A673 (cell line): ENCODE measurements at regions not wholly inside any gene's neighbourhood (a gene's known extent, or its start where the extent isn't known, plus 50 kb on each side); places are given as distances from the start of the nearest gene placed in this dataset.

Experiments used
- EZH2 ChIP-seq: fragments of 200-600 bp; sonication (generic); IDR thresholded peaks from 2 replicates; pipeline ENCODE4 v1.6.1; 2017; ENCODE audit warnings: borderline replicate concordance, low read depth, mild to moderate bottlenecking, mixed read lengths, antibody characterized with exemption, low read length; ENCODE audit not compliant: poor library complexity, severe bottlenecking
- TF ChIP-seq, protein P1 (sequence below): fragments of 300-800, 200-600 bp; sonication (generic); conservative IDR thresholded peaks from 2 replicates; pipeline ENCODE4 v1.5.1; 2017; ENCODE audit warnings: low read depth, mild to moderate bottlenecking, antibody characterized with exemption, low read length, moderate library complexity, mixed read lengths

DNA sequence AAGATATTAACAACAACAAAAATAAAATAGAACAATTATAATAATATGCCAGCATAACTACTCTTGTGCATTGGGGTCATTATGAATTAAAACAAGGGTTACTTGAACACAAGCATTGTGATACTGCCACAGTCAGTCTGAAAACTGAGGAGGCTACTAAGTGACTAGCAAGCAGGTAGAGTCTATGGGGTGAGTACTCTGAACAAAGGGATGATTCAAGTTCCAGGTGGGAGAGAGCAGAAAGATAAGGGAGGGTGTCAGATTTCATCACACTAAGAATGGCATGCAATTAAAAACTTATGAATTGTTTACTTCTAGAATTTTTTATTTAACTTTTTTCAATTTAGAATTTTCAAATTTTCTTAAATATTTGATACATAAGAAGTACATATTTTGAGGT is 754.4 kb upstream of the GOLIM4 start:
- TF ChIP-seq EZH2 = no peak
- TF ChIP-seq, protein P1, sequence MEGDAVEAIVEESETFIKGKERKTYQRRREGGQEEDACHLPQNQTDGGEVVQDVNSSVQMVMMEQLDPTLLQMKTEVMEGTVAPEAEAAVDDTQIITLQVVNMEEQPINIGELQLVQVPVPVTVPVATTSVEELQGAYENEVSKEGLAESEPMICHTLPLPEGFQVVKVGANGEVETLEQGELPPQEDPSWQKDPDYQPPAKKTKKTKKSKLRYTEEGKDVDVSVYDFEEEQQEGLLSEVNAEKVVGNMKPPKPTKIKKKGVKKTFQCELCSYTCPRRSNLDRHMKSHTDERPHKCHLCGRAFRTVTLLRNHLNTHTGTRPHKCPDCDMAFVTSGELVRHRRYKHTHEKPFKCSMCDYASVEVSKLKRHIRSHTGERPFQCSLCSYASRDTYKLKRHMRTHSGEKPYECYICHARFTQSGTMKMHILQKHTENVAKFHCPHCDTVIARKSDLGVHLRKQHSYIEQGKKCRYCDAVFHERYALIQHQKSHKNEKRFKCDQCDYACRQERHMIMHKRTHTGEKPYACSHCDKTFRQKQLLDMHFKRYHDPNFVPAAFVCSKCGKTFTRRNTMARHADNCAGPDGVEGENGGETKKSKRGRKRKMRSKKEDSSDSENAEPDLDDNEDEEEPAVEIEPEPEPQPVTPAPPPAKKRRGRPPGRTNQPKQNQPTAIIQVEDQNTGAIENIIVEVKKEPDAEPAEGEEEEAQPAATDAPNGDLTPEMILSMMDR = no peak
